ENCODE measurements at regions not wholly inside any gene's neighbourhood (a gene's known extent, or its start where the extent isn't known, plus 50 kb on each side); places are given as distances from the start of the nearest gene placed in this dataset.

DNA sequence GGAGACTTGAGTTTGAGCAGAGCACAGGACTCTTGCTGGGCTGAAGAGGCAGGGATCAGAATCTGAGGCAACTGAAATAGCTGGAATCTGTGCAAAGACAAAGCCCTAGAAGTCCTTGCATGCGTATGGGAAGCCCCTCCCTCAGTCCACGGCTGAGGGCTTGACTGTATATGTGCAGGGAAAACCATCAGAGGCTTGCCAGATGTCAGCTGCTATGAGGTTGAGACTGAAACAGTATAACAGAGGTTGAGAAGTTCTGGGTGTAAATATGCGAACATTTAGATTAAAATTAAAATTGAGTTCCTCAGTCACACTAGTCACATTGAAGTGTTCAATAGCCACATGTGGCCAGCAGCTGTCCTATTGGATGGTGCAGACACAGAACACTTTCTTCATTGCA lies 108.8 kb upstream of the NEDD9 start:
- TF ChIP-seq POLR2AphosphoS5 (IDR thresholded peaks at IDR 0.05) (no peak), POLR2A (IDR thresholded peaks at IDR 0.05) (no peak), EP300 (IDR thresholded peaks at IDR 0.05) (no peak)
- TF ChIP-seq, protein P1, sequence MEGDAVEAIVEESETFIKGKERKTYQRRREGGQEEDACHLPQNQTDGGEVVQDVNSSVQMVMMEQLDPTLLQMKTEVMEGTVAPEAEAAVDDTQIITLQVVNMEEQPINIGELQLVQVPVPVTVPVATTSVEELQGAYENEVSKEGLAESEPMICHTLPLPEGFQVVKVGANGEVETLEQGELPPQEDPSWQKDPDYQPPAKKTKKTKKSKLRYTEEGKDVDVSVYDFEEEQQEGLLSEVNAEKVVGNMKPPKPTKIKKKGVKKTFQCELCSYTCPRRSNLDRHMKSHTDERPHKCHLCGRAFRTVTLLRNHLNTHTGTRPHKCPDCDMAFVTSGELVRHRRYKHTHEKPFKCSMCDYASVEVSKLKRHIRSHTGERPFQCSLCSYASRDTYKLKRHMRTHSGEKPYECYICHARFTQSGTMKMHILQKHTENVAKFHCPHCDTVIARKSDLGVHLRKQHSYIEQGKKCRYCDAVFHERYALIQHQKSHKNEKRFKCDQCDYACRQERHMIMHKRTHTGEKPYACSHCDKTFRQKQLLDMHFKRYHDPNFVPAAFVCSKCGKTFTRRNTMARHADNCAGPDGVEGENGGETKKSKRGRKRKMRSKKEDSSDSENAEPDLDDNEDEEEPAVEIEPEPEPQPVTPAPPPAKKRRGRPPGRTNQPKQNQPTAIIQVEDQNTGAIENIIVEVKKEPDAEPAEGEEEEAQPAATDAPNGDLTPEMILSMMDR (IDR thresholded peaks at IDR 0.05) = no peak
